GM06990 (cell line): ENCODE measurements at regions not wholly inside any gene's neighbourhood (a gene's known extent, or its start where the extent isn't known, plus 50 kb on each side); places are given as distances from the start of the nearest gene placed in this dataset.

Source experiments
- DNase-seq: peaks from one replicate; pipeline ENCODE4 v3.0.0-alpha.2; 2011; ENCODE audit not compliant: insufficient read length; ENCODE audit errors: extremely low read depth
- H3K27me3 ChIP-seq: replicated peaks from 2 replicates; pipeline ENCODE4 v1.6.0; 2011; ENCODE audit warnings: low read length; ENCODE audit not compliant: control insufficient read depth, insufficient read depth
- H3K36me3 ChIP-seq: 2 replicates; pipeline ENCODE4 v1.5.1; 2011; ENCODE audit warnings: low read length; ENCODE audit not compliant: control insufficient read depth, insufficient read depth
- H3K4me3 ChIP-seq: replicated peaks from 2 replicates; pipeline ENCODE4 v1.5.1; 2011; ENCODE audit warnings: low read depth, mild to moderate bottlenecking, control low read depth, low read length
- CTCF ChIP-seq: IDR thresholded peaks from 2 replicates; pipeline ENCODE4 v1.5.1; 2011; ENCODE audit warnings: low read length, control low read depth, mild to moderate bottlenecking, inconsistent platforms; ENCODE audit not compliant: insufficient read depth, poor library complexity, severe bottlenecking

- no peak for DNase-seq
- no peak for TF ChIP-seq CTCF
Measured at GRCh38 chr18:78837754-78838153, 141.9 kb upstream of the SALL3 start.

DNA sequence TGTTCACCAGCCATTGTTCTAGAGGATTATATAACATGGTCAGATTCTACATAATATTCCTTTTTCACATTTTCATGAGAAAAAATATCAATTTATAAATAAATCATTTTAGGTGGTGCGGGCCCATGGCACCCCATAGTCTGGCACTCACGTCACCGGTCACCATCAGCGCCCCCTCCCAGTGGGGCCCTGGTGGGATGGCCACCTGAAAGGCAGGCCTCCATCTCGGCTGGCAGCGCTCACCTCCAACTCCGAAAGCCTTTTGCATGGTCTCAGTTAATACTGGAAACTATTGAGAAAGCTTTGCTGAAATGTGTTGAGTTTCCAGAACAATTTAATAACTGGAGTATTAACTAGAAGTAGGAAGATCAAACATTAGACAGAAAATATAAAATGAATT lies 141.4 kb upstream of the SALL3 start:
- TF ChIP-seq CTCF, result no peak
- no peak overlapping the region for H3K4me3 ChIP-seq
- no peak for DNase-seq

More at GRCh38 chr18:78837754-78838153, 141.9 kb upstream of the SALL3 start:
- Histone ChIP-seq H3K27me3 (no peaks in the 10 kb centered on the region), H3K4me3 (no peak overlapping the region), H3K36me3 (no peaks in the 10 kb centered on the region)

DNA sequence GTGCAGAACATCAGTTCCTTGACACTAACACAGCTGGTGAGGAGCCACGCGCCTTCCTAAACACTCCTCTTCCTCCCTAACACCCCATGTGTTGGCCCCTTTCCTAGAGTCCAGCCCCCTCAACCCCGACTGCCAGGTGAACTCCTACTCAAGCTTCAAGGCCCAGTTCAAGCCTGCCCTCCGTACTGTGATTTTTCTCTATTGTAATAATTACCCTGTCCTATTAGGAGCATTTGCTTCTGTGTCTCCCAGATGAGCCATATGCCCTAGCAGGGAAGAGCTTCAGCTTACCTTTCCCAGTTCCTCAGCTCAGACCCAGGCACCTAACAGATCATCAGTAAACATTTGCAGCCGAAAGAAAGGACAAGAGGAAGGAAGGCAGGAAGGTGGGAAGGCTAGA lies 130.6 kb upstream of the SALL3 start:
- no peak for TF ChIP-seq CTCF
- Histone ChIP-seq H3K36me3 (no peaks in the 10 kb centered on the region), H3K4me3 (no peak overlapping the region), H3K27me3 (no peaks in the 10 kb centered on the region)
- DNase-seq, result no peak

More for the DNA sequence above, 141.4 kb upstream of the SALL3 start:
- H3K36me3 ChIP-seq, result no peaks in the 10 kb centered on the region
- H3K27me3 ChIP-seq, result no peaks in the 10 kb centered on the region

GRCh38 chr18:78849458-78849857 lies 130.2 kb upstream of the SALL3 start:
- no peak for DNase-seq
- no peak overlapping the region for H3K4me3 ChIP-seq
- no peaks in the 10 kb centered on the region for H3K27me3 ChIP-seq
- no peak for TF ChIP-seq CTCF
- H3K36me3 ChIP-seq, result no peaks in the 10 kb centered on the region

- Histone ChIP-seq H3K27me3 (no peaks in the 10 kb centered on the region), H3K36me3 (no peaks in the 10 kb centered on the region), H3K4me3 (no peak overlapping the region)
- TF ChIP-seq CTCF, result no peak
- DNase-seq, result no peak
Measured at GRCh38 chr18:78853341-78853740, 126.3 kb upstream of the SALL3 start.

GRCh38 chr18:78855188-78855587 lies 124.4 kb upstream of the SALL3 start:
- no peaks in the 10 kb centered on the region for H3K27me3 ChIP-seq
- no peak for DNase-seq
- H3K36me3 ChIP-seq, result no peaks in the 10 kb centered on the region
- no peak for TF ChIP-seq CTCF
- H3K4me3 ChIP-seq, result no peak overlapping the region
